ENCODE measurements at regions not wholly inside any gene's neighbourhood (a gene's known extent, or its start where the extent isn't known, plus 50 kb on each side); places are given as distances from the start of the nearest gene placed in this dataset.

GRCh38 chr3:90032980-90033641 lies 925.7 kb downstream of the EPHA3 start:
- TF ChIP-seq FOS (IDR thresholded peaks at IDR 0.05; ENCODE audit: borderline replicate concordance, insufficient read depth, low read length): no peak
- no peaks in the 10 kb centered on the region for H3K27me3 ChIP-seq (ENCODE audit: control insufficient read depth in 2 of 2, insufficient read depth in 2 of 2, low read length in 2 of 2)
- H3K9me1 ChIP-seq (replicated peaks; ENCODE audit: control insufficient read depth, extremely low read depth, insufficient read depth, low read length): no peaks in the 10 kb centered on the region
- intact Hi-C loops (cut with micrococcal nuclease): no loop called here
- DNase-seq (ENCODE audit: low read depth, low spot score) (no peak), FAIRE-seq (no peak)
- H3K4me2 ChIP-seq (ENCODE audit: insufficient read depth, low read length): no peak overlapping the region
- no peaks in the 10 kb centered on the region for H4K20me1 ChIP-seq (replicated peaks; ENCODE audit: control insufficient read depth, extremely low read depth, insufficient read depth, low read length)
- dilution Hi-C loops (cut with MboI; ENCODE audit: extremely low pct_ligation_motif_present, low sequenced_read_pairs): no loop called here
- H3K36me3 ChIP-seq (ENCODE audit: control insufficient read depth in 2 of 2, extremely low read depth in 1 of 2, insufficient read depth in 2 of 2, low read length in 2 of 2): no peaks in the 10 kb centered on the region
- no TSS peak for BruUV-seq (replicated peaks)
- no peaks in the 10 kb centered on the region for H3K4me1 ChIP-seq (ENCODE audit: control insufficient read depth, extremely low read depth, insufficient read depth, low read length)
- H3K27ac ChIP-seq (ENCODE audit: insufficient read depth, low read depth, low read length): no peak overlapping the region
- ChIA-PET POLR2A (no interaction called here), CTCF (no interaction called here)
- H3K4me3 ChIP-seq (replicated peaks in 1 of 3; ENCODE audit: insufficient read depth in 1 of 3, low read depth in 1 of 3, low read length in 3 of 3): no peak overlapping the region
- H3K9me3 ChIP-seq (replicated peaks; ENCODE audit: control insufficient read depth, insufficient read depth, low read length): peaks cover 7% of the 10 kb centered on the region
- H3K9ac ChIP-seq (replicated peaks; ENCODE audit: extremely low read depth, insufficient read depth, low read length): no peak overlapping the region
- H2AFZ ChIP-seq (ENCODE audit: low read depth, low read length): no peak overlapping the region
- H3K79me2 ChIP-seq (ENCODE audit: control insufficient read depth, insufficient read depth, low read length): no peaks in the 10 kb centered on the region

- TF ChIP-seq CTCF (IDR thresholded peaks at IDR 0.05; ENCODE audit: extremely low read depth in 1 of 2, insufficient read depth in 1 of 2, low read depth in 1 of 2, low read length in 2 of 2) (no peak), MAX (IDR thresholded peaks at IDR 0.05; ENCODE audit: insufficient read depth, insufficient read length) (no peak), FOS (IDR thresholded peaks at IDR 0.05; ENCODE audit: borderline replicate concordance, insufficient read depth, low read length) (no peak), GATA2 (IDR thresholded peaks at IDR 0.05; ENCODE audit: insufficient read depth, insufficient read length, low read depth, low read length) (no peak), POLR2AphosphoS5 (IDR thresholded peaks at IDR 0.05; ENCODE audit: insufficient read depth, low read depth, low read length) (no peak), POLR2A (IDR thresholded peaks at IDR 0.05; ENCODE audit: low read depth, low read length) (no peak), JUN (IDR thresholded peaks at IDR 0.05; ENCODE audit: borderline replicate concordance, insufficient read depth, insufficient read length, low read depth) (no peak), MYC (IDR thresholded peaks at IDR 0.05; ENCODE audit: low read depth, low read length) (no peak), EZH2 (IDR thresholded peaks at IDR 0.05; ENCODE audit: borderline replicate concordance, low read depth, low read length, severe bottlenecking) (no peak)
- H4K20me1 ChIP-seq (replicated peaks; ENCODE audit: control insufficient read depth, extremely low read depth, insufficient read depth, low read length): no peaks in the 10 kb centered on the region
- BruUV-seq (replicated peaks): no TSS peak
- intact Hi-C loops (cut with micrococcal nuclease): no loop called here
- H2AFZ ChIP-seq (ENCODE audit: low read depth, low read length): no peak overlapping the region
- no peaks in the 10 kb centered on the region for H3K9me1 ChIP-seq (replicated peaks; ENCODE audit: control insufficient read depth, extremely low read depth, insufficient read depth, low read length)
- H3K9me3 ChIP-seq (replicated peaks; ENCODE audit: control insufficient read depth, insufficient read depth, low read length): peaks cover 7% of the 10 kb centered on the region
- no peaks in the 10 kb centered on the region for H3K27me3 ChIP-seq (ENCODE audit: control insufficient read depth in 2 of 2, insufficient read depth in 2 of 2, low read length in 2 of 2)
- H3K4me1 ChIP-seq (ENCODE audit: control insufficient read depth, extremely low read depth, insufficient read depth, low read length): no peaks in the 10 kb centered on the region
- DNase-seq (ENCODE audit: low read depth, low spot score): no peak
- no peak overlapping the region for H3K4me3 ChIP-seq (replicated peaks in 1 of 3; ENCODE audit: insufficient read depth in 1 of 3, low read depth in 1 of 3, low read length in 3 of 3)
- ChIA-PET POLR2A (no interaction called here), CTCF (no interaction called here)
- no peak overlapping the region for H3K4me2 ChIP-seq (ENCODE audit: insufficient read depth, low read length)
- FAIRE-seq: no peak
- H3K27ac ChIP-seq (ENCODE audit: insufficient read depth, low read depth, low read length): no peak overlapping the region
- no peaks in the 10 kb centered on the region for H3K36me3 ChIP-seq (ENCODE audit: control insufficient read depth in 2 of 2, extremely low read depth in 1 of 2, insufficient read depth in 2 of 2, low read length in 2 of 2)
- H3K79me2 ChIP-seq (ENCODE audit: control insufficient read depth, insufficient read depth, low read length): no peaks in the 10 kb centered on the region
- no peak overlapping the region for H3K9ac ChIP-seq (replicated peaks; ENCODE audit: extremely low read depth, insufficient read depth, low read length)
- dilution Hi-C loops (cut with MboI; ENCODE audit: extremely low pct_ligation_motif_present, low sequenced_read_pairs): no loop called here
Measured at GRCh38 chr3:90034038-90034437, 926.6 kb downstream of the EPHA3 start.

Data from endothelial cell of umbilical vein (primary cell).